HG02884 (cell line): ENCODE measurements at regions not wholly inside any gene's neighbourhood (a gene's known extent, or its start where the extent isn't known, plus 50 kb on each side); places are given as distances from the start of the nearest gene placed in this dataset.
A peak's percentile ranks its signal among the peaks of the same experiment; 100 is the strongest.

Source experiments
- ATAC-seq: cut with Tn5 transposase; IDR thresholded peaks from one replicate; pipeline ENCODE4 v1.9.1; 2021; ENCODE audit warnings: mild to moderate bottlenecking, moderate library complexity; ENCODE audit not compliant: unreplicated experiment

- no peak for ATAC-seq
Measured at GRCh38 chr3:157639756-157640426, 136.7 kb upstream of the VEPH1 start.

- ATAC-seq = no peak
Measured at GRCh38 chr3:157637866-157638265, 134.7 kb upstream of the VEPH1 start.

GRCh38 chr3:157633241-157633640, 130.0 kb upstream of the VEPH1 start:
- ATAC-seq = no peak

- ATAC-seq = no peak
Measured at GRCh38 chr3:157632075-157632474, 128.9 kb upstream of the VEPH1 start.

- no peak for ATAC-seq
Measured at GRCh38 chr3:157631478-157631877, 128.3 kb upstream of the VEPH1 start.

- no peak for ATAC-seq
Measured at GRCh38 chr3:157626817-157627216, 123.6 kb upstream of the VEPH1 start.

- ATAC-seq = no peak
Measured at GRCh38 chr3:157624801-157625200, 121.6 kb upstream of the VEPH1 start.

GRCh38 chr3:157618886-157619285, 115.7 kb upstream of the VEPH1 start:
- ATAC-seq = no peak

- ATAC-seq = peak; percentile 81
Measured at GRCh38 chr3:157618075-157618760, 115.0 kb upstream of the VEPH1 start.

- ATAC-seq = no peak
Measured at GRCh38 chr3:157614896-157615295, 111.7 kb upstream of the VEPH1 start.

- ATAC-seq = no peak
Measured at GRCh38 chr3:157611536-157612076, 108.4 kb upstream of the VEPH1 start.

- ATAC-seq = no peak
Measured at GRCh38 chr3:157610876-157611535, 107.8 kb upstream of the VEPH1 start.

- no peak for ATAC-seq
Measured at GRCh38 chr3:157607826-157608405, 104.7 kb upstream of the VEPH1 start.

- ATAC-seq = no peak
Measured at GRCh38 chr3:157606852-157607197, 103.6 kb upstream of the VEPH1 start.

GRCh38 chr3:157606011-157606851, 103.0 kb upstream of the VEPH1 start:
- ATAC-seq = peak; percentile 94

- ATAC-seq = no peak
Measured at GRCh38 chr3:157605356-157605755, 102.1 kb upstream of the VEPH1 start.

- no peak for ATAC-seq
Measured at GRCh38 chr3:157602424-157602823, 99.2 kb upstream of the VEPH1 start.

- no peak for ATAC-seq
Measured at GRCh38 chr3:157595259-157595658, 92.0 kb upstream of the VEPH1 start.

- no peak for ATAC-seq
Measured at GRCh38 chr3:157594413-157594812, 91.2 kb upstream of the VEPH1 start.

- ATAC-seq = no peak
Measured at GRCh38 chr3:157592769-157593168, 89.6 kb upstream of the VEPH1 start.

GRCh38 chr3:157590273-157590672, 87.1 kb upstream of the VEPH1 start:
- ATAC-seq = no peak
